T-helper 2 cell treated with Interferon-gamma antibody and Interleukin-4, amounts not matched to agents 5 μg/mL and 100 μg/mL, for 36 hours (primary cell): ENCODE measurements at regions not wholly inside any gene's neighbourhood (a gene's known extent, or its start where the extent isn't known, plus 50 kb on each side); places are given as distances from the start of the nearest gene placed in this dataset.

Experiments
- DNase-seq: peaks from one replicate; pipeline ENCODE4 v3.0.0; 2021; ENCODE audit warnings: low spot score
- H3K27ac Mint-ChIP-seq: one replicate; pipeline ENCODE4 v1.8.0; 2021; ENCODE audit warnings: mild to moderate bottlenecking, mixed read lengths
- H3K27me3 Mint-ChIP-seq: one replicate; pipeline ENCODE4 v1.8.0; 2021; ENCODE audit warnings: low read depth, mixed read lengths
- H3K36me3 Mint-ChIP-seq: one replicate; pipeline ENCODE4 v1.8.0; 2021; ENCODE audit warnings: low read depth, mixed read lengths
- H3K4me1 Mint-ChIP-seq: one replicate; pipeline ENCODE4 v1.8.0; 2021; ENCODE audit warnings: low read depth, mixed read lengths
- H3K4me3 Mint-ChIP-seq: one replicate; pipeline ENCODE4 v1.8.0; 2022; ENCODE audit warnings: mild to moderate bottlenecking, moderate library complexity, mixed read lengths
- H3K9me3 Mint-ChIP-seq: one replicate; pipeline ENCODE4 v1.8.0; 2021; ENCODE audit warnings: mixed read lengths

- peaks cover 2% of the 10 kb centered on the region for H3K27me3 Mint-ChIP-seq
- no peaks in the 10 kb centered on the region for H3K36me3 Mint-ChIP-seq
- no peak overlapping the region for H3K4me3 Mint-ChIP-seq
- H3K9me3 Mint-ChIP-seq: no peaks in the 10 kb centered on the region
- peaks cover 11% of the 10 kb centered on the region for H3K4me1 Mint-ChIP-seq
- H3K27ac Mint-ChIP-seq: no peak overlapping the region
- no peak for DNase-seq
These were observed 349.6 kb upstream of the SLC30A5 start for GRCh38 chr5:68744206-68744605.

- peaks cover 7% of the 10 kb centered on the region for H3K4me1 Mint-ChIP-seq
- no peak for DNase-seq
- H3K27me3 Mint-ChIP-seq: peaks cover 6% of the 10 kb centered on the region
- no peaks in the 10 kb centered on the region for H3K36me3 Mint-ChIP-seq
- no peak overlapping the region for H3K4me3 Mint-ChIP-seq
- no peak overlapping the region for H3K27ac Mint-ChIP-seq
- H3K9me3 Mint-ChIP-seq: peaks cover 5% of the 10 kb centered on the region
These were observed 348.4 kb upstream of the SLC30A5 start for GRCh38 chr5:68745448-68745847.

GRCh38 chr5:68746220-68746619, 347.6 kb upstream of the SLC30A5 start:
- Mint-ChIP-seq H3K27me3 (peaks cover 11% of the 10 kb centered on the region), H3K4me1 (peaks cover 7% of the 10 kb centered on the region), H3K9me3 (peaks cover 5% of the 10 kb centered on the region), H3K4me3 (no peak overlapping the region), H3K36me3 (no peaks in the 10 kb centered on the region), H3K27ac (no peak overlapping the region)
- DNase-seq: no peak

- H3K27ac Mint-ChIP-seq: no peak overlapping the region
- H3K36me3 Mint-ChIP-seq: no peaks in the 10 kb centered on the region
- peaks cover 7% of the 10 kb centered on the region for H3K4me1 Mint-ChIP-seq
- DNase-seq: no peak
- H3K27me3 Mint-ChIP-seq: peaks cover 13% of the 10 kb centered on the region
- peaks cover 5% of the 10 kb centered on the region for H3K9me3 Mint-ChIP-seq
- H3K4me3 Mint-ChIP-seq: no peak overlapping the region
These were observed 347.0 kb upstream of the SLC30A5 start for GRCh38 chr5:68746643-68747420.

GRCh38 chr5:68747521-68747920, 346.3 kb upstream of the SLC30A5 start:
- DNase-seq: no peak
- peaks cover 7% of the 10 kb centered on the region for H3K4me1 Mint-ChIP-seq
- H3K36me3 Mint-ChIP-seq: no peaks in the 10 kb centered on the region
- H3K27ac Mint-ChIP-seq: no peak overlapping the region
- no peak overlapping the region for H3K4me3 Mint-ChIP-seq
- peaks cover 14% of the 10 kb centered on the region for H3K27me3 Mint-ChIP-seq
- H3K9me3 Mint-ChIP-seq: peaks cover 5% of the 10 kb centered on the region

GRCh38 chr5:68748101-68748500, 345.7 kb upstream of the SLC30A5 start:
- Mint-ChIP-seq H3K4me3 (no peak overlapping the region), H3K4me1 (peaks cover 7% of the 10 kb centered on the region), H3K27ac (no peak overlapping the region), H3K36me3 (no peaks in the 10 kb centered on the region), H3K9me3 (peaks cover 5% of the 10 kb centered on the region), H3K27me3 (peaks cover 17% of the 10 kb centered on the region)
- no peak for DNase-seq

GRCh38 chr5:68749077-68749476, 344.7 kb upstream of the SLC30A5 start:
- peaks cover 5% of the 10 kb centered on the region for H3K9me3 Mint-ChIP-seq
- no peaks in the 10 kb centered on the region for H3K36me3 Mint-ChIP-seq
- H3K27ac Mint-ChIP-seq: no peak overlapping the region
- H3K27me3 Mint-ChIP-seq: peaks cover 20% of the 10 kb centered on the region
- no peak overlapping the region for H3K4me3 Mint-ChIP-seq
- no peak for DNase-seq
- peaks cover 7% of the 10 kb centered on the region for H3K4me1 Mint-ChIP-seq

- no peak overlapping the region for H3K27ac Mint-ChIP-seq
- no peak overlapping the region for H3K4me3 Mint-ChIP-seq
- peaks cover 24% of the 10 kb centered on the region for H3K27me3 Mint-ChIP-seq
- DNase-seq: no peak
- H3K9me3 Mint-ChIP-seq: peaks cover 5% of the 10 kb centered on the region
- peaks cover 7% of the 10 kb centered on the region for H3K4me1 Mint-ChIP-seq
- H3K36me3 Mint-ChIP-seq: no peaks in the 10 kb centered on the region
These were observed 344.2 kb upstream of the SLC30A5 start for GRCh38 chr5:68749631-68750030.

- Mint-ChIP-seq H3K4me3 (no peak overlapping the region), H3K4me1 (peaks cover 7% of the 10 kb centered on the region), H3K9me3 (peaks cover 5% of the 10 kb centered on the region), H3K27ac (no peak overlapping the region), H3K27me3 (peaks cover 38% of the 10 kb centered on the region), H3K36me3 (no peaks in the 10 kb centered on the region)
- no peak for DNase-seq
These were observed 342.2 kb upstream of the SLC30A5 start for GRCh38 chr5:68751661-68752060.

GRCh38 chr5:68754536-68754935, 339.3 kb upstream of the SLC30A5 start:
- Mint-ChIP-seq H3K27me3 (peaks cover 44% of the 10 kb centered on the region), H3K9me3 (peaks cover 5% of the 10 kb centered on the region), H3K27ac (no peak overlapping the region), H3K4me3 (no peak overlapping the region), H3K36me3 (no peaks in the 10 kb centered on the region), H3K4me1 (peaks cover 6% of the 10 kb centered on the region)
- DNase-seq: no peak

- H3K27ac Mint-ChIP-seq: no peak overlapping the region
- no peaks in the 10 kb centered on the region for H3K9me3 Mint-ChIP-seq
- H3K36me3 Mint-ChIP-seq: no peaks in the 10 kb centered on the region
- H3K4me1 Mint-ChIP-seq: no peaks in the 10 kb centered on the region
- H3K27me3 Mint-ChIP-seq: peaks cover 40% of the 10 kb centered on the region
- no peak overlapping the region for H3K4me3 Mint-ChIP-seq
- DNase-seq: no peak
These were observed 338.5 kb upstream of the SLC30A5 start for GRCh38 chr5:68755293-68755692.

GRCh38 chr5:68757006-68757405, 336.8 kb upstream of the SLC30A5 start:
- H3K9me3 Mint-ChIP-seq: no peaks in the 10 kb centered on the region
- no peak for DNase-seq
- H3K36me3 Mint-ChIP-seq: no peaks in the 10 kb centered on the region
- H3K4me3 Mint-ChIP-seq: no peak overlapping the region
- H3K27ac Mint-ChIP-seq: no peak overlapping the region
- H3K4me1 Mint-ChIP-seq: no peaks in the 10 kb centered on the region
- H3K27me3 Mint-ChIP-seq: peaks cover 31% of the 10 kb centered on the region

- Mint-ChIP-seq H3K27ac (no peak overlapping the region), H3K9me3 (no peaks in the 10 kb centered on the region), H3K36me3 (no peaks in the 10 kb centered on the region), H3K27me3 (peaks cover 30% of the 10 kb centered on the region), H3K4me3 (no peak overlapping the region), H3K4me1 (no peaks in the 10 kb centered on the region)
- DNase-seq: no peak
These were observed 336.1 kb upstream of the SLC30A5 start for GRCh38 chr5:68757626-68758212.

- Mint-ChIP-seq H3K4me3 (no peak overlapping the region), H3K9me3 (no peaks in the 10 kb centered on the region), H3K27me3 (peaks cover 25% of the 10 kb centered on the region), H3K4me1 (no peaks in the 10 kb centered on the region), H3K27ac (no peak overlapping the region), H3K36me3 (no peaks in the 10 kb centered on the region)
- no peak for DNase-seq
These were observed 334.2 kb upstream of the SLC30A5 start for GRCh38 chr5:68759593-68759992.

GRCh38 chr5:68762201-68762600, 331.6 kb upstream of the SLC30A5 start:
- H3K27me3 Mint-ChIP-seq: peaks cover 6% of the 10 kb centered on the region
- no peaks in the 10 kb centered on the region for H3K36me3 Mint-ChIP-seq
- H3K9me3 Mint-ChIP-seq: no peaks in the 10 kb centered on the region
- H3K4me3 Mint-ChIP-seq: no peak overlapping the region
- no peak for DNase-seq
- no peaks in the 10 kb centered on the region for H3K4me1 Mint-ChIP-seq
- no peak overlapping the region for H3K27ac Mint-ChIP-seq
